ENCODE measurements at regions not wholly inside any gene's neighbourhood (a gene's known extent, or its start where the extent isn't known, plus 50 kb on each side); places are given as distances from the start of the nearest gene placed in this dataset.

GRCh38 chr21:35521852-35522505 lies 472.9 kb upstream of the RUNX1 start:
- Histone ChIP-seq H3K27me3 (replicated peaks; ENCODE audit: insufficient read depth) (no peaks in the 10 kb centered on the region), H3K9me3 (ENCODE audit: low read depth) (no peaks in the 10 kb centered on the region), H3F3A (ENCODE audit: insufficient read depth) (peaks cover 5% of the 10 kb centered on the region; the same call in 1 of the 2 replicates), H4K20me1 (ENCODE audit: insufficient read depth) (no peaks in the 10 kb centered on the region), H3K79me2 (ENCODE audit: insufficient read depth) (no peaks in the 10 kb centered on the region), H3K36me3 (ENCODE audit: low read depth) (no peaks in the 10 kb centered on the region), H3K4me2 (ENCODE audit: unreplicated experiment) (no peak overlapping the region), H3K27ac (no peak overlapping the region), H3K9ac (no peak overlapping the region), H3K4me1 (ENCODE audit: insufficient read depth) (peaks cover 8% of the 10 kb centered on the region; the same call in 1 of the 2 replicates), H3K9me2 (ENCODE audit: insufficient read depth) (no peaks in the 10 kb centered on the region), H3K4me3 (no peak overlapping the region), H2AFZ (no peak overlapping the region)
- in situ Hi-C loops (cut with MboI): no loop called here
- no peak for TF ChIP-seq EZH2phosphoT487 (IDR thresholded peaks at IDR 0.05; ENCODE audit: insufficient read depth, low read depth)
- TF ChIP-seq EZH2 (IDR thresholded peaks at IDR 0.05; ENCODE audit: insufficient read depth, poor library complexity, severe bottlenecking): no peak
- DNase-seq: no peak
- 98 to 99% methylated on average over 10 of the region's 10 CpGs for WGBS, 2 experiments (ENCODE audit: low coverage in 1 of 2, low lambda C conversion rate in 2 of 2, missing lambda C conversion rate in 2 of 2)

GRCh38 chr21:35521293-35521692 lies 472.2 kb upstream of the RUNX1 start:
- no peak overlapping the region for H3K4me3 ChIP-seq
- no peak overlapping the region for H3K9ac ChIP-seq
- no peak overlapping the region for H2AFZ ChIP-seq
- no peaks in the 10 kb centered on the region for H3K9me3 ChIP-seq (ENCODE audit: low read depth)
- H3K79me2 ChIP-seq (ENCODE audit: insufficient read depth): no peaks in the 10 kb centered on the region
- no peak for TF ChIP-seq EZH2 (IDR thresholded peaks at IDR 0.05; ENCODE audit: insufficient read depth, poor library complexity, severe bottlenecking)
- TF ChIP-seq EZH2phosphoT487 (IDR thresholded peaks at IDR 0.05; ENCODE audit: insufficient read depth, low read depth): no peak
- no peak overlapping the region for H3K27ac ChIP-seq
- in situ Hi-C loops (cut with MboI): no loop called here
- 95 to 98% methylated on average over 4 of the region's 4 CpGs for WGBS, 2 experiments (ENCODE audit: low coverage in 1 of 2, low lambda C conversion rate in 2 of 2, missing lambda C conversion rate in 2 of 2)
- DNase-seq: no peak
- no peak overlapping the region for H3K4me2 ChIP-seq (ENCODE audit: unreplicated experiment)
- peaks cover 8% of the 10 kb centered on the region; the same call in 1 of the 2 replicates for H3K4me1 ChIP-seq (ENCODE audit: insufficient read depth)
- no peaks in the 10 kb centered on the region for H3K36me3 ChIP-seq (ENCODE audit: low read depth)
- H3F3A ChIP-seq (ENCODE audit: insufficient read depth): peaks cover 5% of the 10 kb centered on the region; the same call in 1 of the 2 replicates
- H3K27me3 ChIP-seq (replicated peaks; ENCODE audit: insufficient read depth): no peaks in the 10 kb centered on the region
- H4K20me1 ChIP-seq (ENCODE audit: insufficient read depth): no peaks in the 10 kb centered on the region
- H3K9me2 ChIP-seq (ENCODE audit: insufficient read depth): no peaks in the 10 kb centered on the region

- WGBS, 2 experiments (ENCODE audit: low coverage in 1 of 2, low lambda C conversion rate in 2 of 2, missing lambda C conversion rate in 2 of 2): 86 to 93% methylated on average over 1 of the region's 1 CpG
- in situ Hi-C loops (cut with MboI): no loop called here
- H3K9me2 ChIP-seq (ENCODE audit: insufficient read depth): no peaks in the 10 kb centered on the region
- H3K4me1 ChIP-seq (ENCODE audit: insufficient read depth): peaks cover 8% of the 10 kb centered on the region; the same call in 1 of the 2 replicates
- no peak overlapping the region for H3K9ac ChIP-seq
- H4K20me1 ChIP-seq (ENCODE audit: insufficient read depth): no peaks in the 10 kb centered on the region
- H3F3A ChIP-seq (ENCODE audit: insufficient read depth): peaks cover 5% of the 10 kb centered on the region; the same call in 1 of the 2 replicates
- H3K79me2 ChIP-seq (ENCODE audit: insufficient read depth): no peaks in the 10 kb centered on the region
- H3K36me3 ChIP-seq (ENCODE audit: low read depth): no peaks in the 10 kb centered on the region
- no peaks in the 10 kb centered on the region for H3K27me3 ChIP-seq (replicated peaks; ENCODE audit: insufficient read depth)
- no peak overlapping the region for H3K4me2 ChIP-seq (ENCODE audit: unreplicated experiment)
- no peak overlapping the region for H3K27ac ChIP-seq
- no peak for TF ChIP-seq EZH2phosphoT487 (IDR thresholded peaks at IDR 0.05; ENCODE audit: insufficient read depth, low read depth)
- TF ChIP-seq EZH2 (IDR thresholded peaks at IDR 0.05; ENCODE audit: insufficient read depth, poor library complexity, severe bottlenecking): no peak
- no peak overlapping the region for H2AFZ ChIP-seq
- no peak for DNase-seq
- no peaks in the 10 kb centered on the region for H3K9me3 ChIP-seq (ENCODE audit: low read depth)
- no peak overlapping the region for H3K4me3 ChIP-seq
Observed at GRCh38 chr21:35520856-35521255, 471.8 kb upstream of the RUNX1 start.

GRCh38 chr21:35520302-35520701 lies 471.2 kb upstream of the RUNX1 start:
- Histone ChIP-seq H3K36me3 (ENCODE audit: low read depth) (no peaks in the 10 kb centered on the region), H3K9me2 (ENCODE audit: insufficient read depth) (no peaks in the 10 kb centered on the region), H3F3A (ENCODE audit: insufficient read depth) (peaks cover 4% of the 10 kb centered on the region; the same call in 1 of the 2 replicates), H3K27ac (no peak overlapping the region), H3K9me3 (ENCODE audit: low read depth) (no peaks in the 10 kb centered on the region), H3K79me2 (ENCODE audit: insufficient read depth) (no peaks in the 10 kb centered on the region), H3K4me3 (no peak overlapping the region), H3K27me3 (replicated peaks; ENCODE audit: insufficient read depth) (no peaks in the 10 kb centered on the region), H2AFZ (no peak overlapping the region), H3K9ac (no peak overlapping the region), H3K4me2 (ENCODE audit: unreplicated experiment) (no peak overlapping the region), H3K4me1 (ENCODE audit: insufficient read depth) (peaks cover 3% of the 10 kb centered on the region; the same call in 1 of the 2 replicates), H4K20me1 (ENCODE audit: insufficient read depth) (no peaks in the 10 kb centered on the region)
- no peak for DNase-seq
- 79 to 83% methylated on average over 8 of the region's 8 CpGs for WGBS, 2 experiments (ENCODE audit: low coverage in 1 of 2, low lambda C conversion rate in 2 of 2, missing lambda C conversion rate in 2 of 2)
- TF ChIP-seq EZH2phosphoT487 (IDR thresholded peaks at IDR 0.05; ENCODE audit: insufficient read depth, low read depth) (no peak), EZH2 (IDR thresholded peaks at IDR 0.05; ENCODE audit: insufficient read depth, poor library complexity, severe bottlenecking) (no peak)
- in situ Hi-C loops (cut with MboI): no loop called here
